ENCODE measurements at regions not wholly inside any gene's neighbourhood (a gene's known extent, or its start where the extent isn't known, plus 50 kb on each side); places are given as distances from the start of the nearest gene placed in this dataset.

DNA sequence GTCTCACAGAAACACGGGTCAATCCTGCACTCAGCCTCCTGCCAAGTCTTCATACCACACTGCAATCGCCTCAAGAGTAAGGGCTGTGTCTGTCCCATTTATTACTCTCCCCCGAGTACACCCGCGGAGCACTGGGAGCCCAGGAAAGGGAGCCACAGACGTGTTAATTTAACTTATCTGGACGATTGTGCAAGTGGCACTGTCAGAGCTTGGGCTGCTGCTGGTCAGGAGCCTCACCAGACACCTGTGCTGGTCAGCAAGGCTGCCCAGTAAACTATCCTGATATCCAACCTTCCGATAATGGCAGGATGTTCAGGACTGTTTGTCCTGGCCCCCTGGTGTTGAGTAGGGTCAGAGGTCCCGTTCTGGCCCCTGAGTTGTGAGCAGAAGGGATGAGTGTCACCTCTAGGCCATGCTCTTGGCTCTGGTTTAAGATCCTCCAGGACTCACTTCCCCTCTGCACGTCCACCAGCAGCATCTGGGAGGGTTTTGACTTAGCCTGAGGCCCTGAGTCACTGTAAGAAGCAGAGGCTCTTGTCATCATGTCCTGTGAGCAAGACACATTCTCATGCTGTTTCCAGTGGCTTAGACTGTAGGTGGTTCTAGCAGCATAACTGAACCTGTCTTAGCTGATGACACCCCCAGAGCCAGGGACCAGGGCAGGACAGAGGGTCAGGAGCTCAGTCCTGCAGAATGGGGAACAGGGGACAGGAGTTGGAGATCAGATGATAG lies 82.5 kb upstream of the ARL4C start:
- TF ChIP-seq CEBPB (IDR thresholded peaks at IDR 0.05) (no peak), NFIC (IDR thresholded peaks at IDR 0.05) (no peak), YY1 (IDR thresholded peaks at IDR 0.05; ENCODE audit: low read depth) (no peak), TEAD4 (IDR thresholded peaks at IDR 0.05) (no peak), TAF1 (IDR thresholded peaks at IDR 0.05; ENCODE audit: low read depth) (no peak), RAD21 (IDR thresholded peaks at IDR 0.05; ENCODE audit: low read depth) (no peak), ZBTB7A (IDR thresholded peaks at IDR 0.05; ENCODE audit: low read depth) (no peak), EP300 (IDR thresholded peaks at IDR 0.05; ENCODE audit: borderline replicate concordance) (no peak), FOXM1 (IDR thresholded peaks at IDR 0.05; ENCODE audit: borderline replicate concordance, low read depth) (no peak), EGR1 (IDR thresholded peaks at IDR 0.05) (no peak)
- TF ChIP-seq, protein P1, sequence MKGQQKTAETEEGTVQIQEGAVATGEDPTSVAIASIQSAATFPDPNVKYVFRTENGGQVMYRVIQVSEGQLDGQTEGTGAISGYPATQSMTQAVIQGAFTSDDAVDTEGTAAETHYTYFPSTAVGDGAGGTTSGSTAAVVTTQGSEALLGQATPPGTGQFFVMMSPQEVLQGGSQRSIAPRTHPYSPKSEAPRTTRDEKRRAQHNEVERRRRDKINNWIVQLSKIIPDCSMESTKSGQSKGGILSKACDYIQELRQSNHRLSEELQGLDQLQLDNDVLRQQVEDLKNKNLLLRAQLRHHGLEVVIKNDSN (IDR thresholded peaks at IDR 0.05): no peak
- TF ChIP-seq, protein P2, sequence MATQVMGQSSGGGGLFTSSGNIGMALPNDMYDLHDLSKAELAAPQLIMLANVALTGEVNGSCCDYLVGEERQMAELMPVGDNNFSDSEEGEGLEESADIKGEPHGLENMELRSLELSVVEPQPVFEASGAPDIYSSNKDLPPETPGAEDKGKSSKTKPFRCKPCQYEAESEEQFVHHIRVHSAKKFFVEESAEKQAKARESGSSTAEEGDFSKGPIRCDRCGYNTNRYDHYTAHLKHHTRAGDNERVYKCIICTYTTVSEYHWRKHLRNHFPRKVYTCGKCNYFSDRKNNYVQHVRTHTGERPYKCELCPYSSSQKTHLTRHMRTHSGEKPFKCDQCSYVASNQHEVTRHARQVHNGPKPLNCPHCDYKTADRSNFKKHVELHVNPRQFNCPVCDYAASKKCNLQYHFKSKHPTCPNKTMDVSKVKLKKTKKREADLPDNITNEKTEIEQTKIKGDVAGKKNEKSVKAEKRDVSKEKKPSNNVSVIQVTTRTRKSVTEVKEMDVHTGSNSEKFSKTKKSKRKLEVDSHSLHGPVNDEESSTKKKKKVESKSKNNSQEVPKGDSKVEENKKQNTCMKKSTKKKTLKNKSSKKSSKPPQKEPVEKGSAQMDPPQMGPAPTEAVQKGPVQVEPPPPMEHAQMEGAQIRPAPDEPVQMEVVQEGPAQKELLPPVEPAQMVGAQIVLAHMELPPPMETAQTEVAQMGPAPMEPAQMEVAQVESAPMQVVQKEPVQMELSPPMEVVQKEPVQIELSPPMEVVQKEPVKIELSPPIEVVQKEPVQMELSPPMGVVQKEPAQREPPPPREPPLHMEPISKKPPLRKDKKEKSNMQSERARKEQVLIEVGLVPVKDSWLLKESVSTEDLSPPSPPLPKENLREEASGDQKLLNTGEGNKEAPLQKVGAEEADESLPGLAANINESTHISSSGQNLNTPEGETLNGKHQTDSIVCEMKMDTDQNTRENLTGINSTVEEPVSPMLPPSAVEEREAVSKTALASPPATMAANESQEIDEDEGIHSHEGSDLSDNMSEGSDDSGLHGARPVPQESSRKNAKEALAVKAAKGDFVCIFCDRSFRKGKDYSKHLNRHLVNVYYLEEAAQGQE (IDR thresholded peaks at IDR 0.05; ENCODE audit: low read depth): no peak
- TF ChIP-seq, protein P3, sequence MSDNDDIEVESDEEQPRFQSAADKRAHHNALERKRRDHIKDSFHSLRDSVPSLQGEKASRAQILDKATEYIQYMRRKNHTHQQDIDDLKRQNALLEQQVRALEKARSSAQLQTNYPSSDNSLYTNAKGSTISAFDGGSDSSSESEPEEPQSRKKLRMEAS (IDR thresholded peaks at IDR 0.05): no peak

DNA sequence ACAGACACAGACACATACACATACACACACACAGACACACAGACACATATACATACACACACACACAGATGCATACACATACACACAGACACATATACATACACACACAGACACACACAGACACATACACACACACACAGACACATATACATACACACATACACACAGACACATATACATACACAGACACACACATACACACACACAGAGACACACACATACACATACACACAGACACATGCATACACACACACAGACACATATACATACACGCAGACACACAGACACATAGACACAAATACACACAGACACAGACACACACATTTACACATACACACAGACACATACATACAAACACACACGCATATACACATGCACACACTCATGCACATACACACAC lies 81.5 kb upstream of the ARL4C start:
- TF ChIP-seq RAD21 (IDR thresholded peaks at IDR 0.05; ENCODE audit: low read depth) (no peak), NFIC (IDR thresholded peaks at IDR 0.05) (no peak), EP300 (IDR thresholded peaks at IDR 0.05; ENCODE audit: borderline replicate concordance) (no peak), TEAD4 (IDR thresholded peaks at IDR 0.05) (no peak), TAF1 (IDR thresholded peaks at IDR 0.05; ENCODE audit: low read depth) (no peak), YY1 (IDR thresholded peaks at IDR 0.05; ENCODE audit: low read depth) (no peak), CREB1 (IDR thresholded peaks at IDR 0.05; ENCODE audit: low read depth) (no peak), FOXM1 (IDR thresholded peaks at IDR 0.05; ENCODE audit: borderline replicate concordance, low read depth) (no peak)
- TF ChIP-seq, protein P3 (IDR thresholded peaks at IDR 0.05): no peak

DNA sequence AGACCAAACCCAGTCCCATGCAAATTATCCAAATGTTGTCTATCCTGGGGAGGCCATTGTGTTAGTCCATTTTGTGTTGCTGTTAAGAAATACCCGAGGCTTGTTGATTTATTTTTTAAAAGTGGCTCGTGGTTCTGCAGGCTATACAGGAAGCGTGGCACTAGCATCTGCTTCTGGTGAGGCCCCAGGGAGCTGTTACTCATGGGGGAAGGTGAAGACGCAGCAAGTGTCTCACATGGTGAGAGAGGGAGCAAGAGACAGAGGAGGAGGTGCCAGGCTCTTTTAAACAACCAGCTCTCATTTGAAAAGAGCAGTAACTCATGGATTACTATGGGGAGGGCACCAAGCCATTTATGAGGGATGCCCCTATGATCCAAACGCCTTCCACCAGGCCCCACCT lies 80.3 kb upstream of the ARL4C start:
- TF ChIP-seq, protein P1 (IDR thresholded peaks at IDR 0.05): no peak

DNA sequence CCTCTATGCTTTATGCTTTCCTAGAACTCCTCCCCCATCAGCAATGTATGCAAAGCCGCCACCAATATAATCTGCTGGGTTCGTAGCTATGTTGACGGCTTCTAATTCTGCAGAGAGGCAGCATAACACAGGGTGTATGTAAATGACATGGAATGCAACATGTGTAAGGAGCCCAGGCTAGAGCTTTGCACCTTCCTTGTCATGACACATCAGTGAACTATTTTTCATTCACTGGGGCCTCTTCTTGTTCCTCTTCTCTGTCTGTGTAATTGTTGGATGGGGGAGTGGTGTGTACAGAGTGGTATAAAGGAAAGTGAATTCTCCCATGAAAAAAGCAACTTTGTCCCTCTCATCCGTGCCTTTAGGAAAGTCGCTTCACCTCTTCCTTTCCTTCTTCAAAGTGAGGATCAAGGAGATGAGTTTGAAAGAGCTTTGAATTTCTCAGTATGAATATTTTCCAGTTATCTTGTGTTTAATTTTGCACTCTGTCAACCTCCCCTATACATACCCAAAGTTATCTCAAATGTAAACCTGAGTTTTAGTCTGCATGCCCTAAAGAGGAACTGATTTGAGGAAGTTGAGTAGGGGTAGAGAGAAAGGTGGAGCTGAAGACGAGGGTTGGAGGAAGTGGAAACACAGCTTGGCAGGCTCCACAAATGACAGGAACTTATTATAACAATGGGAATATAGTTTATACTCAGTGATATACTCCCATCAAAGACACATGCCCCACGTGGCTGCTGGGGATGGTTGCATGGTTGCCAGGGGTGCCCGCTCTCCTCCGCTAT lies 74.9 kb upstream of the ARL4C start:
- TF ChIP-seq, protein P1 (IDR thresholded peaks at IDR 0.05): no peak
- TF ChIP-seq, protein P3 (IDR thresholded peaks at IDR 0.05): no peak
- TF ChIP-seq CREB1 (IDR thresholded peaks at IDR 0.05; ENCODE audit: low read depth) (no peak), YY1 (IDR thresholded peaks at IDR 0.05; ENCODE audit: low read depth) (no peak), TAF1 (IDR thresholded peaks at IDR 0.05; ENCODE audit: low read depth) (no peak), EGR1 (IDR thresholded peaks at IDR 0.05) (no peak), RAD21 (IDR thresholded peaks at IDR 0.05; ENCODE audit: low read depth) (no peak), CEBPB (IDR thresholded peaks at IDR 0.05) (no peak), ZBTB7A (IDR thresholded peaks at IDR 0.05; ENCODE audit: low read depth) (no peak), FOXM1 (IDR thresholded peaks at IDR 0.05; ENCODE audit: borderline replicate concordance, low read depth) (no peak), EP300 (IDR thresholded peaks at IDR 0.05; ENCODE audit: borderline replicate concordance) (no peak), TCF12 (IDR thresholded peaks at IDR 0.05; ENCODE audit: low read depth) (no peak)
- TF ChIP-seq, protein P2 (IDR thresholded peaks at IDR 0.05; ENCODE audit: low read depth): no peak

DNA sequence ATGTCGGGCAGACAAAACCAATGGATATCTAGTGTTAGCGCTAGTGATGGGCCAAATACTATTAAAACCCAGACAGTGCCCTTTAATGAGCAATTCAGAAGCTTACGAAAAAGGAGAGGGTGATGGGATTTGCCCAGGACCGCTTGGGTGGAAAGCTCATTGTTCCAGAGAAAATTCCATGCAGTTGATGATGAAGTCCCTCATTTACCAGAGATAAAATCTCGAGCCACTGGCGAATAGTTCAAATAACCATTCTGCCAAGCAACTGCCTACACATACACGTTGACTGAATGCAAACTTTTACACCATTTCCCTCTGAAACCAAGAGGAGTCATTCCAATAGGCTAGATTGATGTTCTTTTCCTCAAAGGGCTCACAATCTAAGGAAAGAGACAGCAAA lies 73.6 kb upstream of the ARL4C start:
- TF ChIP-seq EP300 (IDR thresholded peaks at IDR 0.05; ENCODE audit: borderline replicate concordance): no peak
- TF ChIP-seq, protein P1 (IDR thresholded peaks at IDR 0.05): no peak
- TF ChIP-seq CREB1 (IDR thresholded peaks at IDR 0.05; ENCODE audit: low read depth): no peak
- TF ChIP-seq ZBTB7A (IDR thresholded peaks at IDR 0.05; ENCODE audit: low read depth): no peak
- TF ChIP-seq YY1 (IDR thresholded peaks at IDR 0.05; ENCODE audit: low read depth): no peak
- no peak for TF ChIP-seq NFIC (IDR thresholded peaks at IDR 0.05)
